Activated CD4-positive, alpha-beta T cell treated with anti-CD3 and anti-CD28 coated beads for 36 hours (primary cell): ENCODE measurements at regions not wholly inside any gene's neighbourhood (a gene's known extent, or its start where the extent isn't known, plus 50 kb on each side); places are given as distances from the start of the nearest gene placed in this dataset.

Experiments
- ATAC-seq: fragments of 200-7000 bp; cut with Tn5 transposase; one replicate; pipeline ENCODE4 v1.10.0; 2021; ENCODE audit warnings: mild to moderate bottlenecking, moderate library complexity
- CTCF ChIA-PET: fragments of 350-600 bp; sonication (Branson Sonifier 250); formaldehyde crosslinking; loops from one replicate; lab custom pipeline; 2021; ENCODE audit warnings: antibody characterized with exemption; lab: Charles Lee
- POLR2A ChIA-PET: fragments of 350-600 bp; sonication (Branson Sonifier 250); formaldehyde crosslinking; loops from one replicate; lab custom pipeline; 2021; ENCODE audit warnings: antibody characterized with exemption, inconsistent platforms; lab: Charles Lee
- DNase-seq: peaks from one replicate; pipeline ENCODE4 v3.0.0-alpha.2; 2020
- H3K27ac Mint-ChIP-seq: one replicate; pipeline ENCODE4 v1.8.0; 2021; ENCODE audit warnings: mixed read lengths
- H3K27me3 Mint-ChIP-seq: one replicate; pipeline ENCODE4 v1.8.0; 2021; ENCODE audit warnings: mixed read lengths
- H3K36me3 Mint-ChIP-seq: one replicate; pipeline ENCODE4 v1.8.0; 2021; ENCODE audit warnings: low read depth, mixed read lengths
- H3K4me1 Mint-ChIP-seq: one replicate; pipeline ENCODE4 v1.8.0; 2021; ENCODE audit warnings: mixed read lengths
- H3K4me3 Mint-ChIP-seq: one replicate; pipeline ENCODE4 v1.8.0; 2021; ENCODE audit warnings: mild to moderate bottlenecking, moderate library complexity, mixed read lengths
- H3K9me3 Mint-ChIP-seq: one replicate; pipeline ENCODE4 v1.8.0; 2021; ENCODE audit warnings: low read depth, mixed read lengths
- intact Hi-C, 2 experiments: fragments of 100-400 bp; cut with DNase I in 1 of 2; cut with micrococcal nuclease in 1 of 2; formaldehyde crosslinking; loops; one replicate each; pipeline versions ENCODE4 v1.14.2 to v1.15.1; 2022 to 2024; cut with DNase I, micrococcal nuclease

DNA sequence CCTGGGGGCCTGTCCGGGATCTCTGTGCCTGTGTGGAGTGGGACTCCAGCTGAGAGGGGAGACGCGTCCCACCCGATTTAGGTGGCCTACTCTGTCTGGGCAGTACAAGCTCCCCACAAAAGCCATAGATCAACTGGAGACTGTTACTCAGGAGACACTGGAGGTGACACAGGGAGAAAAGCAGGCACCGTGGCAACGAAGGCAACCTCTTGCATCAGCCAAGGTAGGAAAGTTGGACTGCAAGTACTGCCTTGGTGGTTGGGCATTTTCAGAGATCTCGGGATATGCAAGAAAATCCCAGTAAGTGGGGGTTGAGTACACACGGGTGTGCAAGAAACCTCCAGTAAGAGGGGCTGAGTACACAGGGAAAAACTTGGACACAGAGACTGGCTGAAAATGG, 1060.0 kb upstream of the MIR17HG start:
- Mint-ChIP-seq H3K4me3 (no peak overlapping the region), H3K27ac (no peak overlapping the region), H3K36me3 (no peaks in the 10 kb centered on the region), H3K27me3 (no peaks in the 10 kb centered on the region), H3K9me3 (peaks cover 9% of the 10 kb centered on the region), H3K4me1 (no peaks in the 10 kb centered on the region)
- DNase-seq (no peak), ATAC-seq (no peak)
- CTCF ChIA-PET = no interaction called here
- POLR2A ChIA-PET = no interaction called here
- intact Hi-C loops = no loop called here

DNA sequence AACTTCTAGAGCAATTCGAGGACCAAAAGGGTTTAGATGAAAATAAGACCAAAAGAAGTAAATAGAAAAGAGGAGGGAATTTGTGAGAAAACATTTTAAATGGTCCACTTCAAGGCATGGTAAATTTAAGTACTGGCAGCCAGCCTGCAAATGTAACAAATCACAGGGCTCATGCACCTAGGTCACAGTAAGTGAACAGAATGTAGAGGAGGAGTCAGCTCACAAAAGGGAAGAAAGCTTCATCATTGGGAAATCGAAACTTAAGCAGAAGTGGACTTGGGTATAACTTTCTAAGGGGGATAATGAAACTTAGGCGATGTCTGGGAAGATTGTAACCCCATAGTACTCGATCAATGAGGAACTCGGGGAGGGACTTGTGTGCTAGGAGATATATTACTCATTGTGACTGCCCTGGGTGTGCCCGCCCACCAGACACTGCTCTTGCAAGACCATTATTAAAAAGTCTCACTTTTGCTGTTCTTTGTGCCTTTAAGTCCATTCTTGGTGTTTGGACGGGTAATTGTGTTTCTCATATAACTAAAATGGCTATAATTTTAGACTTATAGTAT, 1053.6 kb upstream of the MIR17HG start:
- Mint-ChIP-seq H3K9me3 (peaks cover 5% of the 10 kb centered on the region), H3K27ac (no peak overlapping the region), H3K36me3 (no peaks in the 10 kb centered on the region), H3K4me1 (no peaks in the 10 kb centered on the region), H3K4me3 (no peak overlapping the region), H3K27me3 (no peaks in the 10 kb centered on the region)
- DNase-seq (no peak), ATAC-seq (no peak)
- intact Hi-C loops = no loop called here
- ChIA-PET POLR2A (no interaction called here), CTCF (interaction anchor here (0.5 to 0.9 kb wide), 2 partner anchors 18 to 519 kb away, joined by 3 to 4 read pairs; no protein-coding TSS in a partner anchor)

DNA sequence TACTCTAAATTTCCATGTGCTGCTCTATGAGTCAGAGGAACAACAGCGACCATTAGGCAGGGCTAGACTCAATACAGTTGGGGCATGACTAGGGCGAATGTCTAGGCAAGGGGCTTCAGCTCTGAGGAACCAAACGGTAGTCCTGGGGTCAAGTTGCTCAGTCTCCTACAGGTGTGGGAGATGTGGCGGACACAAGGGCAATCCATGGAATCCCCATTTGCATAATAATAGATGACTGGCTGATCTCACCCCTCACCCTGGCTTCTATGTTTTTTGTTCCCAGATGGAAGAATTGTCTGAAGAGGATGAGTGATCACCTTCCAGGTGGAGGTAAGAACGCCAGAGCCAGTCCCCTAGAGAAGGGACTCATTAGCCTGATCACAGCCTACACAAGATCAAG, 1048.2 kb upstream of the MIR17HG start:
- Mint-ChIP-seq H3K27me3 (no peaks in the 10 kb centered on the region), H3K4me3 (no peak overlapping the region), H3K9me3 (peaks cover 5% of the 10 kb centered on the region), H3K27ac (no peak overlapping the region), H3K4me1 (no peaks in the 10 kb centered on the region), H3K36me3 (no peaks in the 10 kb centered on the region)
- CTCF ChIA-PET = no interaction called here
- ATAC-seq (no peak), DNase-seq (no peak)
- POLR2A ChIA-PET = no interaction called here
- intact Hi-C loops = no loop called here

DNA sequence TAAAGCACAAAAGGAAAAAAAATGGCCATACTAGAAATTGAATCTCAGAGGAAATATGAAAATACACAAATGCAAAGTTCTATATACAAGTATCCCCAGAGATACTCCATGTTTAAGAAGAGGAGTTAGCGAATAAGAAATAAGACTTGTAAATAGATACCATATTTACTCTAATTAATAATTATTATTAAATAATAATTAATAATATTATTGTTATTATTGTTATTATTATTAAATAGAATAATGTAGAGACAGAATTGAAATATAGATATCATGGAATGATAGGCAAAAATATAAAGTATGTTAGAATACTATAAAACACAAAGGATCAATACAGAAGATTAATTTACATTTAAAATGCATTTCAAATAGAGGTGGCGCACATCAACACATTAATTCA, 1047.5 kb upstream of the MIR17HG start:
- no peak for DNase-seq

DNA sequence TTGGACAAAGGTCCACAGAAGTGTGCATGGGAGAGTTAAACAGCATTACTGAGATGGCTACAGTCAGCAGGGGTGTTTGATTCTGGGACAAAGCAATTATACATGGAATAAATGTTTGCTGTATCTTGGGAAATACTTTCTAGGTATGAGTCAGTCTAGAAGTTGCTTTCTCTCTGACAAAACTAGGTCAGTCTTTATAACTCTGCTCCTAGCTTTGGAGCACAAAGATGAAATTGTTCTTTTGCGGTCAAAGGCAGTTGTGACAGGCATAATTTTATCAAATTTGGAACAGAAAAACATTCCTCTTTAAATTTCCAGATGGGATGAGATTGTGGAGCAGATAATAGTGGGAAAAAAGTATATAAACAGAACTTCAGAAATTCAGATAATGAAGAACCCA, 1045.4 kb upstream of the MIR17HG start:
- ATAC-seq (no peak), DNase-seq (no peak)
- H3K27me3 Mint-ChIP-seq = no peaks in the 10 kb centered on the region
- no peaks in the 10 kb centered on the region for H3K4me1 Mint-ChIP-seq
- ChIA-PET CTCF (no interaction called here), POLR2A (no interaction called here)
- H3K9me3 Mint-ChIP-seq = peaks cover 7% of the 10 kb centered on the region
- no peak overlapping the region for H3K4me3 Mint-ChIP-seq
- intact Hi-C loops = no loop called here
- H3K36me3 Mint-ChIP-seq = no peaks in the 10 kb centered on the region
- H3K27ac Mint-ChIP-seq = no peak overlapping the region

More for the DNA sequence above, 1047.5 kb upstream of the MIR17HG start:
- Mint-ChIP-seq H3K27ac (no peak overlapping the region), H3K27me3 (no peaks in the 10 kb centered on the region), H3K4me1 (no peaks in the 10 kb centered on the region), H3K4me3 (no peak overlapping the region), H3K36me3 (no peaks in the 10 kb centered on the region), H3K9me3 (peaks cover 5% of the 10 kb centered on the region)
- intact Hi-C loops = no loop called here
- ATAC-seq = no peak
- ChIA-PET POLR2A (no interaction called here), CTCF (no interaction called here)

DNA sequence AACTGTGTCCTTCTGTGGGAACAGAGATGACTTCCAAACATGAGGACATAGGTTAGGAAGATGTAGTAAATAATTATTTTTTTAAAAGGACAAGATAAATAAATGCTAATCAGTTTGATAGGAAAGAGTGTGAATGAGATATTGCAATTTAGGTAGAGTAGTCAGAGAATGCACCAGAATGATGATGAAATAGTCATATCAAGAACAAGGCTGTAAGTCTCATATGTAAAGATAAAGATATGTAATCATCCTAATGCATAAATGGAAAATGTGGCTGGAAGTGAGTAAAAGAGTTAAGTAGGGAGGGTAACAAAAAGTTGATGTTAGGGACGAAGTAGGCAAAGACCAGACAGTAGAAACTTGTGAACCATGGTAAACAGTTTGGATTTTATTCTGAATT, 1041.7 kb upstream of the MIR17HG start:
- no peak overlapping the region for H3K27ac Mint-ChIP-seq
- no peak for DNase-seq
- H3K36me3 Mint-ChIP-seq = no peaks in the 10 kb centered on the region
- ChIA-PET CTCF (no interaction called here), POLR2A (no interaction called here)
- no peak for ATAC-seq
- H3K4me3 Mint-ChIP-seq = no peak overlapping the region
- H3K27me3 Mint-ChIP-seq = no peaks in the 10 kb centered on the region
- intact Hi-C loops = no loop called here
- H3K4me1 Mint-ChIP-seq = no peaks in the 10 kb centered on the region
- peaks cover 9% of the 10 kb centered on the region for H3K9me3 Mint-ChIP-seq

DNA sequence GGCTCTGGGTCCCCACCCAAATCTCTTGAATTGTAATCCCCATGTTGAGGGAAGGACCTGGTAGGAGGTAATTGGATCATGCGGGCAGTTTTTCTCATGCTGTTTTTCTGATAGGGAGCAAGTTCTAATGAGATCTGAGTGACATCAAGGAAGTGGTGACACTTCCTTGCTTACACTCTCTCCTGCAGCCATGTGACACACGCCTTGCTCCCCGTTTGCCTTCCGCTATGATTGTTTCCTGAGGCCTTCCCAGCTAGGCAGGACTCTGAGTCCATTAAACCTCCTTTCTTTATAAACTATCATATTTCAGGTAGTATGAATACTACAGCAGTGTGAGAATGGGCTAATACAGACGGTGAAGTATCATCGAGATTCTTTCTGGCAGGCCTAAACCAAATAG, 1040.4 kb upstream of the MIR17HG start:
- H3K27me3 Mint-ChIP-seq = no peaks in the 10 kb centered on the region
- H3K4me1 Mint-ChIP-seq = no peaks in the 10 kb centered on the region
- no peak overlapping the region for H3K27ac Mint-ChIP-seq
- no peaks in the 10 kb centered on the region for H3K36me3 Mint-ChIP-seq
- H3K4me3 Mint-ChIP-seq = no peak overlapping the region
- DNase-seq (no peak), ATAC-seq (no peak)
- H3K9me3 Mint-ChIP-seq = peaks cover 13% of the 10 kb centered on the region
- CTCF ChIA-PET = no interaction called here
- intact Hi-C loops = no loop called here
- POLR2A ChIA-PET = no interaction called here

DNA sequence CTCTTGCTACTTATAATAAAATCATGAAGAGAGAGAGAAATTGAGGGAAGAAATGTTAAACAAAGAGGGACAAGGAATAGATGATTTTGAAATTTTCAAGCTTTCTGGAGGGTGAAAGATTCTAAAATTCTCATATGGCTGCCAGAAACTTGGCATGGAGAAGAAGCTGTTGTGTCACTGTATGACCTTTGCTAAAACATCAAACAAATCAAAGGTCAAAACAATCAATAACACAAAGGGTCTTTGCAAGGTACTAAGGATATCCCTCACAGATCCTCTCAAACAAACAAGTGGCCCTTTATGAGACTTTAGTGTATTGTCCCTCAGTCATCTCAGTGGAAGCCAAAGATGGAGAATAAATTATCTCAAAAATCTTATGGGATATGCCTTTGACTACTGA, 1039.2 kb upstream of the MIR17HG start:
- Mint-ChIP-seq H3K27me3 (no peaks in the 10 kb centered on the region), H3K4me1 (no peaks in the 10 kb centered on the region), H3K27ac (no peak overlapping the region), H3K4me3 (no peak overlapping the region), H3K36me3 (no peaks in the 10 kb centered on the region), H3K9me3 (peaks cover 15% of the 10 kb centered on the region)
- ChIA-PET POLR2A (no interaction called here), CTCF (no interaction called here)
- DNase-seq = no peak
- intact Hi-C loops = no loop called here
- ATAC-seq = no peak

DNA sequence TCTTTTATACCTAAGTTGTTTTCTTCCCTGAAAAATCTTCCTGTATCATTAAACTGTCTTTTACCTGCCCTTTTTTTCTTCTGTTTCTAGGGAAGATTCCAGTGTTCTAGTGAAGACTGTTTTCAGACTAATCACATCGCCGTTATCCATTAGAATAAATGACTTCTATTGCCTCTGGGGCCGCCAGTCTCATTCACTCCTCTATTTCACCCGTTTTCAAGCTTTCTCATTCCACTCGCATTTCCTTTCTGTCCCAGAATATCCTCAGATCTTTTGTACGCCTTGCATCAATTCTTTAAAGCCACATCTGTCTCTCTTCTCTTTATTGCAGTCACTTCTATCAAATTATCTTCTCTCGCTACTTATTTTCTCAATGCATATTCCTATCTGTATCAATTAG, 1035.6 kb upstream of the MIR17HG start:
- no peaks in the 10 kb centered on the region for H3K27me3 Mint-ChIP-seq
- no peak for DNase-seq
- H3K4me3 Mint-ChIP-seq = no peak overlapping the region
- peaks cover 17% of the 10 kb centered on the region for H3K9me3 Mint-ChIP-seq
- ATAC-seq = no peak
- no peaks in the 10 kb centered on the region for H3K36me3 Mint-ChIP-seq
- intact Hi-C loops = no loop called here
- CTCF ChIA-PET = interaction anchor here (0.7 kb wide), 1 partner anchor 19 kb away, joined by 3 read pairs; no protein-coding TSS in a partner anchor
- H3K27ac Mint-ChIP-seq = no peak overlapping the region
- POLR2A ChIA-PET = no interaction called here
- H3K4me1 Mint-ChIP-seq = no peaks in the 10 kb centered on the region

DNA sequence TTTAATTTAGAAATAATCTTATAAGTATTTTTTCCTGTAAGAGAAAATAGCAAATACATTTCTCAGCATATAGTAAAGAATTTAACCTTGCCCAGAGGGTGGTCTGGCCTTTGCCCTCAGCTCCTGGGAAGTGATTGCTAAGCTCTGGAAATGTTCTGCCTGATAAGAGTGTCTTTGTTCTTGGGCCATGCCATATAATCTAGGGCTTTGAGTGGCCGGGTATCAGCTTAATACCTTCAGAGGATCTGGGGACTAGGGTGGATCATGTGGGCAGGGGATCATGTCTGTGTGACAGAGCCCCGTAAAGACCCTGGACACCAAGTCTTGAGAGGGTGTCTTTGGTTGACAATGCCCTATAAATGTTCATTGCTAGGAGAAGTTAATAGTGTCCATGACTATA, 1032.4 kb upstream of the MIR17HG start:
- no peaks in the 10 kb centered on the region for H3K36me3 Mint-ChIP-seq
- CTCF ChIA-PET = interaction anchor here (0.7 kb wide), 1 partner anchor 847 kb away, joined by 3 read pairs; no protein-coding TSS in a partner anchor
- ATAC-seq = no peak

DNA sequence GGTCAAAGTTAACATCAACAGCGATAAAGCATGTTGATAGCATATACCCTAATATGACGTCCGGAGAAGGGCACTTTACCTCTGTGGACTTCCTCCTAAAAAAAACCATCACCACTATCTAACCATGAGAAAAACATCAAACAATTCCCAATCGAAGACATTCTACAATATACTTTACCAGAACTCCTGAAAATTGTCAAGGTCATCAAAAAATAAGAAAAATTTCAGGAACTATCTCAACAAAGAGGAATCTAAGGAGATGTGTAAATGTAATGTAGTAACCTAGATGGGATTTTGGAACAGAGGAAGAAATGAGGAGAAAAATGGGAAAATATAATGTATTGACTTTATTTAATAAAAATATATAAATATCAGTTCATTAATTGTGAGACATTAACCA, 1026.8 kb upstream of the MIR17HG start:
- no peak overlapping the region for H3K4me3 Mint-ChIP-seq
- no peak overlapping the region for H3K27ac Mint-ChIP-seq
- DNase-seq = no peak
- intact Hi-C loops = no loop called here
- H3K36me3 Mint-ChIP-seq = no peaks in the 10 kb centered on the region
- peaks cover 5% of the 10 kb centered on the region for H3K9me3 Mint-ChIP-seq
- ChIA-PET CTCF (no interaction called here), POLR2A (no interaction called here)
- no peaks in the 10 kb centered on the region for H3K4me1 Mint-ChIP-seq
- ATAC-seq = no peak
- no peaks in the 10 kb centered on the region for H3K27me3 Mint-ChIP-seq

More for the DNA sequence above, 1032.4 kb upstream of the MIR17HG start:
- Mint-ChIP-seq H3K27me3 (no peaks in the 10 kb centered on the region), H3K27ac (no peak overlapping the region), H3K4me3 (no peak overlapping the region), H3K4me1 (no peaks in the 10 kb centered on the region), H3K9me3 (peaks cover 13% of the 10 kb centered on the region)
- POLR2A ChIA-PET = no interaction called here
- DNase-seq = no peak
- intact Hi-C loops = no loop called here

DNA sequence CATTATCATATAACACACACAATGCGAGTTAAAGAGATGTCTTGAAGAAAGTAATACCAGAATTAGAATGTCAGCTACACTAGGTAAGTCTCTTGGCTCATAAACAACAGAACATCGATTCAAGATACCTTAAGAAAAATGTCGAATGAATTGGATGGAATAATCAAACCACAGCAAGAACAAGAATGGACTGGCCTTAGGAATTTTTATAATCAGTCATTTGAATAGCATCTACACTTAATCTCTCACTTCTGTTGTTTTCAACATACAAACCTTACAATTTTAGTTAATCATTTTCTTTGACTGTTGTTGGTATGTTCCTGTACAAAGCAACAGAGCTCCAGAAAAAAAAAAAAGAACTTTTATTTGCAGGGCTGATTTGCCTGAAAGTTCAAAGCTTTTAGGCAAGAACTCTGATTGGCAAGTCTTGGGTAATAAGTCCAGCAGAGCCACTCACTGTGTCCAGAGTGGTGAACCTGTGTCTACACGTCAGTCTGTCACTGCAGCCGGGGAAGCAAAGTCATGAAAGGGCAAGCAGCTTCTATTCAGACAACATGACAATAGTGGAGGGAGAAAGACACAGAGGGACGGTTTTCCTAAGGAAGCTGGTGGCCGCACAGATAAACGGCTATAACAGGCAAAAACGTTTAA, 1026.1 kb upstream of the MIR17HG start:
- intact Hi-C loops = no loop called here
- ChIA-PET CTCF (no interaction called here), POLR2A (no interaction called here)
- ATAC-seq = no peak
- DNase-seq = no peak
- H3K4me3 Mint-ChIP-seq = no peak overlapping the region
- no peaks in the 10 kb centered on the region for H3K4me1 Mint-ChIP-seq
- no peaks in the 10 kb centered on the region for H3K36me3 Mint-ChIP-seq
- H3K9me3 Mint-ChIP-seq = peaks cover 5% of the 10 kb centered on the region
- H3K27me3 Mint-ChIP-seq = no peaks in the 10 kb centered on the region
- no peak overlapping the region for H3K27ac Mint-ChIP-seq
